Lung (tissue), 11 donors: ENCODE measurements at regions not wholly inside any gene's neighbourhood (a gene's known extent, or its start where the extent isn't known, plus 50 kb on each side); places are given as distances from the start of the nearest gene placed in this dataset.

Source experiments
- ATAC-seq: fragments of 200-7000 bp; cut with Tn5 transposase; one replicate; pipeline ENCODE4 v1.9.1; 2020; ENCODE audit warnings: moderate number of reproducible peaks; ENCODE audit not compliant: insufficient read depth, low FRiP score
- DNase-seq, 3 donors: peaks; one replicate each; pipeline ENCODE4 v3.0.0-alpha.2; 2013 to 2017
- H3K27ac ChIP-seq, 2 donors: one replicate each; pipeline ENCODE4 v1.5.1; 2013; ENCODE audit warnings: mild to moderate bottlenecking in 2 of 2, moderate library complexity in 2 of 2, control low read depth in 1 of 2, inconsistent platforms in 1 of 2, low read depth in 1 of 2, low read length in 1 of 2
- H3K27me3 ChIP-seq, 3 donors: one replicate each; pipeline ENCODE4 v1.5.1; 2013; ENCODE audit warnings: low read length in 2 of 3; ENCODE audit not compliant: control insufficient read depth in 3 of 3, insufficient read depth in 3 of 3
- H3K36me3 ChIP-seq, 4 donors: one replicate each; pipeline ENCODE4 v1.5.1; 2013; ENCODE audit warnings: low read length in 4 of 4, mild to moderate bottlenecking in 1 of 4, moderate library complexity in 1 of 4; ENCODE audit not compliant: control insufficient read depth in 4 of 4, insufficient read depth in 4 of 4
- H3K4me1 ChIP-seq, 5 donors: one replicate each; pipeline ENCODE4 v1.5.1; 2013; ENCODE audit warnings: low read length in 5 of 5, mild to moderate bottlenecking in 2 of 5, moderate library complexity in 1 of 5; ENCODE audit not compliant: control insufficient read depth in 5 of 5, insufficient read depth in 5 of 5
- H3K4me3 ChIP-seq: one replicate; pipeline ENCODE4 v1.5.1; 2013; ENCODE audit warnings: mild to moderate bottlenecking, control low read depth, moderate library complexity
- H3K9ac ChIP-seq, 2 donors: one replicate each; pipeline ENCODE4 v1.5.1; 2013; ENCODE audit warnings: low read length in 2 of 2, control low read depth in 1 of 2; ENCODE audit not compliant: insufficient read depth in 1 of 2
- H3K9me3 ChIP-seq, 4 donors: one replicate each; pipeline ENCODE4 v1.5.1; 2013; ENCODE audit warnings: low read length in 3 of 4, mild to moderate bottlenecking in 1 of 4, moderate library complexity in 1 of 4; ENCODE audit not compliant: control insufficient read depth in 4 of 4, insufficient read depth in 3 of 4
- WGBS, 2 donors: extraction: QIAGEN DNeasy Blood & Tissue Kit; methylation state at CpG; one replicate each; pipeline ENCODE4 v1.1.7; 2013; 5-methylcytosine and 5-hydroxymethylcytosine counted together
- TF ChIP-seq, protein P1 (sequence below): IDR thresholded peaks from 2 replicates; pipeline ENCODE4 v1.5.1; 2012; ENCODE audit warnings: mild to moderate bottlenecking; ENCODE audit errors: control extremely low read depth, extremely low read depth
- donor health status: control.
- donor health status: control.
- donor health status: Bipolar disorder and iron deficiency.
- donor health status: healthy.
- donor health status: DM: yes; HTN: yes; CAD: no.

- no peak for DNase-seq
- Histone ChIP-seq H3K4me1 (peaks cover 0 to 3% (median 0%) of the 10 kb centered on the region in 5 donors), H3K27ac (no peak overlapping the region), H3K4me3 (no peak overlapping the region), H3K27me3 (no peaks in the 10 kb centered on the region), H3K9me3 (peaks cover 0 to 3% (median 0%) of the 10 kb centered on the region in 4 donors), H3K9ac (peak overlapping the region in 1 of 2 donors; percentile 51), H3K36me3 (no peaks in the 10 kb centered on the region)
- TF ChIP-seq, protein P1, sequence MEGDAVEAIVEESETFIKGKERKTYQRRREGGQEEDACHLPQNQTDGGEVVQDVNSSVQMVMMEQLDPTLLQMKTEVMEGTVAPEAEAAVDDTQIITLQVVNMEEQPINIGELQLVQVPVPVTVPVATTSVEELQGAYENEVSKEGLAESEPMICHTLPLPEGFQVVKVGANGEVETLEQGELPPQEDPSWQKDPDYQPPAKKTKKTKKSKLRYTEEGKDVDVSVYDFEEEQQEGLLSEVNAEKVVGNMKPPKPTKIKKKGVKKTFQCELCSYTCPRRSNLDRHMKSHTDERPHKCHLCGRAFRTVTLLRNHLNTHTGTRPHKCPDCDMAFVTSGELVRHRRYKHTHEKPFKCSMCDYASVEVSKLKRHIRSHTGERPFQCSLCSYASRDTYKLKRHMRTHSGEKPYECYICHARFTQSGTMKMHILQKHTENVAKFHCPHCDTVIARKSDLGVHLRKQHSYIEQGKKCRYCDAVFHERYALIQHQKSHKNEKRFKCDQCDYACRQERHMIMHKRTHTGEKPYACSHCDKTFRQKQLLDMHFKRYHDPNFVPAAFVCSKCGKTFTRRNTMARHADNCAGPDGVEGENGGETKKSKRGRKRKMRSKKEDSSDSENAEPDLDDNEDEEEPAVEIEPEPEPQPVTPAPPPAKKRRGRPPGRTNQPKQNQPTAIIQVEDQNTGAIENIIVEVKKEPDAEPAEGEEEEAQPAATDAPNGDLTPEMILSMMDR: no peak
- no peak for ATAC-seq
- 56 to 63% methylated on average over 22 of the region's 22 CpGs for WGBS, 2 donors
These were observed 186.7 kb upstream of the VASH1 start for GRCh38 chr14:76574416-76575095.

DNA sequence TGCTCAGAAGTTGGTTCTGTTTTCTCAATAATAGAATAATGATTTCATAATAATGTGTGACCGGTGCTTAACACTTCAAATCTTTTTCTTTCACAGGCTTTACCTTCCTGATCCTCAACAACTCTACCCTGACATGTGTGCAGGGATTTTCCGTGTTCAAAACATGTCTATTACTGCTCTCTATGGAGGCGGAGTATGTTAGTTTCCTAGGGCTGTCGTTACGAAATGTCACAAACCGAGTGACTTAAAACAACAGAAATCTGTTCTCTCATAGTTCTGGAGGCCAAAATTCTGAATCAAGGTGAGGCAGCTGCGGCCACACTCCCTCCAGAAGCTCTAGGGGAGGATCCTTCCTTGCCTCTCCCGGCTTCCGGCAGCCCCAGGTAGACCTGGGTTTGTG is 186.2 kb upstream of the VASH1 start:
- no peaks in the 10 kb centered on the region for H3K36me3 ChIP-seq
- WGBS, 2 donors: 63 to 76% methylated on average over 9 of the region's 9 CpGs
- H3K9ac ChIP-seq: no peak overlapping the region
- TF ChIP-seq, protein P1: no peak
- no peak for ATAC-seq
- peaks cover 0 to 3% (median 0%) of the 10 kb centered on the region in 4 donors for H3K9me3 ChIP-seq
- no peak overlapping the region for H3K4me3 ChIP-seq
- no peaks in the 10 kb centered on the region for H3K27me3 ChIP-seq
- no peak overlapping the region for H3K27ac ChIP-seq
- peaks cover 0 to 3% (median 0%) of the 10 kb centered on the region in 5 donors for H3K4me1 ChIP-seq
- DNase-seq: no peak

DNA sequence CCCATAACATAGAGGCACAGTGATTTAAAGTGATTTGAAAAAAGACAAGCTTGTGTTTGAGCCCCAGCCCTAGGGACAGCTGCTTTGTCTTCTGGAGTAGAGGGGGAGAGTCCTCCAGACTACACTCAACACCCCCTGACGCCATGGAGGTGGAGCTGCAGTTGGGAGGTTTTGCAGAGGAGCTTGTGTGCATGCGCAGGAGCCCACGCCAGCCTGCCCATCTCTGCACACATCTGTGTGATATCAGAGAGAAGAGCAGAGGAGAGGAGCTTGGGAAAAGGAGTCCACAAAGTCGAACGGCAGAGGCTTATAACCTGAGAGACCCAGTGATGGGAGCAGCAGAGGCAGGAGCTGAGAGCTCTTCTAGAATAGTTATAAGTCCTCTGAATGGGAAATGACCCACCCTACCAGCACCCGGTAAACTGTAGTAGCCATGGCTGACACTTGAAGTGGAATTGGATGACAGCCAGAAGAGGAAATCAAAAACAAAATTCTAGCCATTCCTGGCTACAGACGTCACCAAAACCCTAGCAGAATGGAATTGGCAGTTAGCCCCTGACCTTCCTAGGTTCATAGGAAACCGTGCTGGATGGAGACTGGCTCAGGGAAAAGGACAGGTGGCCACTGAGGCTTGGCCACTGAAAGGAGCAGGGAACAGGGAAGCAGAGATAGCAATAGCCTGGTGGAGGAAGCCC is 185.1 kb upstream of the VASH1 start:
- WGBS, 2 donors: 40 to 66% methylated on average over 8 of the region's 8 CpGs
- no peak for ATAC-seq

More for the DNA sequence above, 185.1 kb upstream of the VASH1 start:
- Histone ChIP-seq H3K27ac (no peak overlapping the region), H3K9me3 (peaks cover 0 to 3% (median 0%) of the 10 kb centered on the region in 4 donors), H3K36me3 (no peaks in the 10 kb centered on the region), H3K27me3 (no peaks in the 10 kb centered on the region), H3K4me1 (peaks cover 0 to 3% (median 0%) of the 10 kb centered on the region in 5 donors), H3K9ac (no peak overlapping the region), H3K4me3 (no peak overlapping the region)
- TF ChIP-seq, protein P1: no peak
- DNase-seq: peak in 2 of 3 donors; percentile 45 to 67
